H1 (cell line): ENCODE measurements at regions not wholly inside any gene's neighbourhood (a gene's known extent, or its start where the extent isn't known, plus 50 kb on each side); places are given as distances from the start of the nearest gene placed in this dataset.

ENCODE experiments used
- CTCF ChIA-PET: fragments of 300-600 bp; sonication (Branson Sonifier 250); formaldehyde crosslinking; loops from one replicate; lab custom pipeline; 2021; ENCODE audit not compliant: partially characterized antibody; lab: Charles Lee
- POLR2A ChIA-PET: fragments of 300-600 bp; sonication (Branson Sonifier 250); formaldehyde crosslinking; loops from one replicate; lab custom pipeline; 2021; ENCODE audit warnings: inconsistent platforms; ENCODE audit not compliant: partially characterized antibody; lab: Charles Lee
- DNase-seq, 2 experiments: peaks; one replicate each; pipeline versions ENCODE4 v3.0.0 to v3.0.0-alpha.2; 2010 to 2022; ENCODE audit warnings: low spot score in 2 of 2, low read depth in 1 of 2, mixed read lengths in 1 of 2
- FAIRE-seq: peaks from 2 replicates; lab custom pipeline; 2011; peaks lifted over from hg19 to GRCh38; lab: Jason Lieb, UNC
- H2AFZ ChIP-seq: 2 replicates; pipeline ENCODE4 v1.8.1; 2012; ENCODE audit warnings: low read length, inconsistent platforms
- H2AK5ac ChIP-seq: 2 replicates; pipeline ENCODE4 v1.6.1; 2013; ENCODE audit warnings: low read depth, low read length
- H2BK120ac ChIP-seq: replicated peaks from 2 replicates; pipeline ENCODE3; 2013; ENCODE audit warnings: low read depth, low read length, inconsistent platforms
- H2BK12ac ChIP-seq: 2 replicates; pipeline ENCODE4 v1.6.1; 2013; ENCODE audit warnings: low read depth, low read length
- H2BK15ac ChIP-seq: 2 replicates; pipeline ENCODE4 v1.6.1; 2013; ENCODE audit warnings: low read length
- H2BK20ac ChIP-seq: 2 replicates; pipeline ENCODE4 v1.6.1; 2013; ENCODE audit warnings: low read length
- H2BK5ac ChIP-seq: 2 replicates; pipeline ENCODE4 v1.6.1; 2013; ENCODE audit warnings: low read depth, low read length
- H3K14ac ChIP-seq: 2 replicates; pipeline ENCODE4 v1.6.1; 2013; ENCODE audit warnings: inconsistent platforms; ENCODE audit not compliant: insufficient read length
- H3K18ac ChIP-seq: 2 replicates; pipeline ENCODE4 v1.6.1; 2013; ENCODE audit warnings: low read length; ENCODE audit errors: extremely low read depth
- H3K23ac ChIP-seq: 2 replicates; pipeline ENCODE4 v1.6.1; 2013; ENCODE audit warnings: inconsistent platforms; ENCODE audit not compliant: insufficient read length
- H3K23me2 ChIP-seq: 2 replicates; pipeline ENCODE4 v1.6.1; 2013; ENCODE audit warnings: low read depth, low read length
- H3K27ac ChIP-seq: 2 replicates; pipeline ENCODE4 v1.6.1; 2011; ENCODE audit warnings: low read depth, low read length, inconsistent platforms
- H3K27me3 ChIP-seq, 4 experiments: replicated peaks in 1 of 4; 1 replicate in 1 of 4; 2 replicates in 3 of 4; pipeline versions ENCODE4 v1.6.1 to v1.8.1; 2011 to 2013; ENCODE audit warnings: low read length in 3 of 4, mild to moderate bottlenecking in 3 of 4, inconsistent platforms in 2 of 4, mixed read lengths in 2 of 4, moderate library complexity in 1 of 4; ENCODE audit not compliant: control insufficient read depth in 3 of 4, insufficient read depth in 3 of 4; ENCODE audit errors: extremely low read depth in 1 of 4
- H3K36me3 ChIP-seq, 4 experiments: 2 replicates each; pipeline versions ENCODE4 v1.6.1 to v1.8.1; 2011 to 2013; ENCODE audit warnings: mild to moderate bottlenecking in 4 of 4, low read length in 3 of 4, moderate library complexity in 2 of 4, control low read depth in 1 of 4, inconsistent platforms in 1 of 4; ENCODE audit not compliant: insufficient read depth in 4 of 4, control insufficient read depth in 2 of 4
- H3K4ac ChIP-seq: replicated peaks from 2 replicates; pipeline ENCODE3; 2013; ENCODE audit warnings: low read length, low read depth, mixed read lengths, inconsistent platforms; ENCODE audit not compliant: insufficient read length
- H3K4me1 ChIP-seq, 4 experiments: replicated peaks in 1 of 4; 1 replicate in 1 of 4; 2 replicates in 3 of 4; pipeline versions ENCODE4 v1.6.1 to v1.8.1; 2011 to 2013; ENCODE audit warnings: low read length in 3 of 4, inconsistent platforms in 2 of 4, mixed read lengths in 1 of 4; ENCODE audit not compliant: insufficient read depth in 4 of 4, control insufficient read depth in 3 of 4
- H3K4me2 ChIP-seq, 2 experiments: 2 replicates each; pipeline versions ENCODE4 v1.6.1 to v1.8.1; 2011 to 2013; ENCODE audit warnings: low read depth in 2 of 2, low read length in 2 of 2, control low read depth in 1 of 2, inconsistent platforms in 1 of 2, mild to moderate bottlenecking in 1 of 2; ENCODE audit not compliant: insufficient read depth in 1 of 2
- H3K4me3 ChIP-seq, 4 experiments: fragments of 200-600, 300-600 bp in 1 of 4; sonication (generic), shearing (Covaris generic), sonication (Bioruptor Twin) in 1 of 4; 2 replicates each; pipeline versions ENCODE4 v1.5.1 to v1.8.1; 2011 to 2016; ENCODE audit warnings: low read length in 4 of 4, low read depth in 3 of 4, control low read depth in 2 of 4, inconsistent platforms in 2 of 4, mild to moderate bottlenecking in 2 of 4, mixed read lengths in 1 of 4, moderate library complexity in 1 of 4; ENCODE audit not compliant: insufficient read depth in 2 of 4; ENCODE audit errors: extremely low read depth in 1 of 4
- H3K56ac ChIP-seq: replicated peaks from 2 replicates; pipeline ENCODE3; 2013; ENCODE audit warnings: low read depth, mild to moderate bottlenecking, mixed read lengths, low read length, inconsistent platforms; ENCODE audit not compliant: insufficient read length
- H3K79me1 ChIP-seq: 2 replicates; pipeline ENCODE4 v1.6.1; 2013; ENCODE audit warnings: low read depth, low read length, control low read depth
- H3K79me2 ChIP-seq, 2 experiments: 2 replicates each; pipeline versions ENCODE4 v1.6.1 to v1.8.1; 2012 to 2013; ENCODE audit warnings: low read length in 2 of 2, mild to moderate bottlenecking in 2 of 2, inconsistent platforms in 1 of 2; ENCODE audit not compliant: insufficient read depth in 2 of 2, control insufficient read depth in 1 of 2
- H3K9ac ChIP-seq, 4 experiments: replicated peaks in 1 of 4; 1 replicate in 1 of 4; 2 replicates in 3 of 4; pipeline versions ENCODE4 v1.6.1 to v1.8.1; 2011 to 2013; ENCODE audit warnings: low read depth in 3 of 4, low read length in 3 of 4, control low read depth in 2 of 4, mild to moderate bottlenecking in 2 of 4, moderate library complexity in 2 of 4, inconsistent platforms in 1 of 4; ENCODE audit errors: extremely low read depth in 1 of 4
- H3K9me3 ChIP-seq, 2 experiments: 2 replicates each; pipeline versions ENCODE4 v1.6.1 to v1.8.1; 2012 to 2013; ENCODE audit warnings: mild to moderate bottlenecking in 2 of 2, moderate library complexity in 2 of 2, control low read depth in 1 of 2, inconsistent platforms in 1 of 2, low read depth in 1 of 2, low read length in 1 of 2, mixed read lengths in 1 of 2; ENCODE audit not compliant: insufficient read depth in 2 of 2
- H4K20me1 ChIP-seq, 2 experiments: replicated peaks in 1 of 2; 2 replicates each; pipeline versions ENCODE3 to v1.8.1; 2011 to 2013; ENCODE audit warnings: inconsistent platforms in 2 of 2, low read length in 2 of 2, mild to moderate bottlenecking in 1 of 2; ENCODE audit not compliant: insufficient read depth in 2 of 2, control insufficient read depth in 1 of 2
- H4K5ac ChIP-seq: 2 replicates; pipeline ENCODE4 v1.6.1; 2013; ENCODE audit warnings: low read length, low read depth, mixed read lengths, inconsistent platforms; ENCODE audit not compliant: insufficient read length
- H4K8ac ChIP-seq: 2 replicates; pipeline ENCODE4 v1.8.0; 2013; ENCODE audit warnings: mild to moderate bottlenecking, moderate library complexity, low read length, inconsistent platforms; ENCODE audit not compliant: insufficient read depth; ENCODE audit errors: extremely low read depth
- H4K91ac ChIP-seq: replicated peaks from 2 replicates; pipeline ENCODE3; 2013; ENCODE audit warnings: low read length, mixed read lengths, inconsistent platforms; ENCODE audit not compliant: insufficient read length
- KDM1A ChIP-seq: fragments of 200-600, 300-600 bp; sonication (generic); IDR thresholded peaks from 2 replicates; pipeline ENCODE4 v1.7.1; 2016; ENCODE audit warnings: mild to moderate bottlenecking, low read length, borderline replicate concordance
- WGBS, 2 experiments: shearing (Covaris generic) in 1 of 2; methylation state at CpG; one replicate each; pipeline versions ENCODE4 v1.1.6 to v1.1.7; 2013 to 2015; ENCODE audit warnings: low lambda C conversion rate in 2 of 2, mixed read lengths in 2 of 2, inconsistent platforms in 1 of 2, low coverage in 1 of 2, missing lambda C conversion rate in 1 of 2; ENCODE audit not compliant: insufficient replicate concordance in 2 of 2, insufficient coverage in 1 of 2, insufficient read length in 1 of 2; ENCODE audit errors: extremely low coverage in 1 of 2, missing lambda C conversion rate in 1 of 2; 5-methylcytosine and 5-hydroxymethylcytosine counted together
- TF ChIP-seq, protein P1 (sequence below): IDR thresholded peaks from 2 replicates; pipeline ENCODE4 v1.6.1; 2012; ENCODE audit warnings: inconsistent platforms

DNA sequence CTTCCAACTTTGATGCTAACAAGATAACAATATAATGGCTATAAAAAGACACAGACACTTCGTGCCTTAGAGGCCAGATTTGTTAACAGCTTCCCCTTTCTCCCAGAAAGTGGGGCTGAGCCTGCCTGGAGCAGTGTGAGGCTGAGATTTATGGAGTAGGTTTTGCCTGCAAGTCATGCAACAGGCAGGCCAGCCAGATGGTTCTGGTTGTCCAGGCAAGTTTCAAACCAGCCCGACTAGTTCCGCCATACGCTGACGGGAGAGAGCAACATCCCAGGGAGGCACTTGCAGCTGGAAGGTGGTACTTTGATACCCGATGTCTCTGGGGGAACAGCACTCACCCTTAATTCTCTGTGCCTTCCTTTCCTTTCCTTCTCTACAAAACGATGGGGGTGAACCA, 81.3 kb upstream of the NAA20 start:
- Histone ChIP-seq H3K79me1 (no peaks in the 10 kb centered on the region), H3K9ac (no peak overlapping the region; a peak in 1 of 7 replicates), H4K91ac (no peak overlapping the region), H2BK20ac (no peak overlapping the region), H3K27me3 (no peaks in the 10 kb centered on the region), H3K27ac (no peak overlapping the region)
- TF ChIP-seq KDM1A = no peak
- TF ChIP-seq, protein P1, sequence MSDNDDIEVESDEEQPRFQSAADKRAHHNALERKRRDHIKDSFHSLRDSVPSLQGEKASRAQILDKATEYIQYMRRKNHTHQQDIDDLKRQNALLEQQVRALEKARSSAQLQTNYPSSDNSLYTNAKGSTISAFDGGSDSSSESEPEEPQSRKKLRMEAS = 0 out of 2 replicates have a peak, but pooled peaks have one; percentile 10
- TF ChIP-seq, all 59 proteins: peak for 1
- no peak overlapping the region for H3K4ac ChIP-seq
- no peak overlapping the region for H2AK5ac ChIP-seq
- H2BK120ac ChIP-seq = no peak overlapping the region
- H3K9me3 ChIP-seq = no peaks in the 10 kb centered on the region
- ChIA-PET POLR2A (interaction anchor here (1.8 kb wide), 1 partner anchor 96 kb away, joined by 5 read pairs; no protein-coding TSS in a partner anchor), CTCF (interaction anchor here (1.5 kb wide), 1 partner anchor 147 kb away, joined by 4 read pairs; no protein-coding TSS in a partner anchor)
- peak overlapping the region; percentile 63; the same call in 1 of the 2 replicates for H2AFZ ChIP-seq
- no peak overlapping the region for H3K4me3 ChIP-seq
- H3K23ac ChIP-seq = no peak overlapping the region
- no peak overlapping the region for H3K14ac ChIP-seq
- 78% methylated on average over 6 of the region's 7 CpGs; no CpG with 5 or more reads in 1 of the 2 experiments for WGBS, 2 experiments
- H3K4me1 ChIP-seq = peaks cover 0 to 6% (median 2%) of the 10 kb centered on the region in 4 experiments; a peak in 5 of 7 replicates
- H4K5ac ChIP-seq = no peak overlapping the region
- H2BK5ac ChIP-seq = no peak overlapping the region
- no peak for DNase-seq
- no peaks in the 10 kb centered on the region for H4K20me1 ChIP-seq
- H2BK12ac ChIP-seq = no peak overlapping the region
- FAIRE-seq = no peak
- H2BK15ac ChIP-seq = no peak overlapping the region
- no peak overlapping the region for H3K18ac ChIP-seq
- no peak overlapping the region for H3K4me2 ChIP-seq
- H3K56ac ChIP-seq = no peak overlapping the region
- no peaks in the 10 kb centered on the region for H3K23me2 ChIP-seq
- H3K79me2 ChIP-seq = no peaks in the 10 kb centered on the region
- no peak overlapping the region for H4K8ac ChIP-seq
- H3K36me3 ChIP-seq = no peaks in the 10 kb centered on the region
